ENCODE measurements at regions not wholly inside any gene's neighbourhood (a gene's known extent, or its start where the extent isn't known, plus 50 kb on each side); places are given as distances from the start of the nearest gene placed in this dataset.
"Not testable (repeated sequence)": the region's sequence is repeated elsewhere in the genome, so short reads cannot be mapped to it uniquely, and the experiment has no call there.

DNA sequence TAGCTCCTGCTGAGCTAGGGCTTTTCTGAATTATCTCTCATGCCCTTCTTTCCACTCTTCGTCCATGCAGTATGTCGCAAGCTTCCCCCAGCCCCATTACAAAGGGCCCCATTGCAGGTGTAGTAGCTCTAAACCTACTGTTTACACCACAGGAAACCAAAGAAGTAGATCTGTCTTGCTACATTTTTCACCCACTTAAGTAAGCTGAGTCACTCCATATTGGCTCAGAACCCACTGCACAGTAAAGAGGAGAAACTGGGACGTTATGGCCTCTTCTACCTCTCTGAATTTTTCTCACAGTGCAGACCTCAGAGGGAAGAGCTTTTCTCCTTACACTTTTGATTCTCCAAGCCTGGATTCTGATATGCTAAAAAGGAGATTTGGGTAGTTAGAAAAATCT lies 200.2 kb downstream of the SMARCA1 start:
- Mint-ChIP-seq H3K4me1 (no peaks in the 10 kb centered on the region), H3K36me3 (ENCODE audit: low read depth) (no peaks in the 10 kb centered on the region), H3K27ac (no peak overlapping the region), H3K9me3 (peaks cover 2% of the 10 kb centered on the region), H3K27me3 (ENCODE audit: low read depth) (no peaks in the 10 kb centered on the region), H3K4me3 (no peak overlapping the region)
- TF ChIP-seq, protein P1, sequence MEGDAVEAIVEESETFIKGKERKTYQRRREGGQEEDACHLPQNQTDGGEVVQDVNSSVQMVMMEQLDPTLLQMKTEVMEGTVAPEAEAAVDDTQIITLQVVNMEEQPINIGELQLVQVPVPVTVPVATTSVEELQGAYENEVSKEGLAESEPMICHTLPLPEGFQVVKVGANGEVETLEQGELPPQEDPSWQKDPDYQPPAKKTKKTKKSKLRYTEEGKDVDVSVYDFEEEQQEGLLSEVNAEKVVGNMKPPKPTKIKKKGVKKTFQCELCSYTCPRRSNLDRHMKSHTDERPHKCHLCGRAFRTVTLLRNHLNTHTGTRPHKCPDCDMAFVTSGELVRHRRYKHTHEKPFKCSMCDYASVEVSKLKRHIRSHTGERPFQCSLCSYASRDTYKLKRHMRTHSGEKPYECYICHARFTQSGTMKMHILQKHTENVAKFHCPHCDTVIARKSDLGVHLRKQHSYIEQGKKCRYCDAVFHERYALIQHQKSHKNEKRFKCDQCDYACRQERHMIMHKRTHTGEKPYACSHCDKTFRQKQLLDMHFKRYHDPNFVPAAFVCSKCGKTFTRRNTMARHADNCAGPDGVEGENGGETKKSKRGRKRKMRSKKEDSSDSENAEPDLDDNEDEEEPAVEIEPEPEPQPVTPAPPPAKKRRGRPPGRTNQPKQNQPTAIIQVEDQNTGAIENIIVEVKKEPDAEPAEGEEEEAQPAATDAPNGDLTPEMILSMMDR (IDR thresholded peaks at IDR 0.05; ENCODE audit: unreplicated experiment in 3 of 3): no peak

DNA sequence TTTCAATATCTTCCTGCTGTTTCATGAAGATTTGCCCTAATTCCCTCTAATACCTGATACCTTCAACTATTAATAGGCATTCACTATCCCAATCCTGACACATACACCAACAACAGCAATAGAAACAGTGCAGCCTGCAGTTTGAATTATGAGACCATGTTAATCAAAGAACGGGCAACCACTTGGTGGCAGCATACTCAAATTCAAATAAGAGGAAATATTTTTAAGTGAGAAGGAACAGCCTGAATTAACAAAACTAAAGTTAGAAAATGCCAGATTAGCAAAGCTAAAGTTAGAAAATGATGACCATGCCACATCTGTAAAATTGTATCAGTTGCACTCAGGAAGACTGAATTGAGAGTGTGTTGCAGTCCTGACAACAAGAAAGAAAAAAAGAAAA lies 204.9 kb downstream of the SMARCA1 start:
- no peaks in the 10 kb centered on the region for H3K4me1 Mint-ChIP-seq
- no peaks in the 10 kb centered on the region for H3K9me3 Mint-ChIP-seq
- TF ChIP-seq, protein P1 (IDR thresholded peaks at IDR 0.05; ENCODE audit: unreplicated experiment in 3 of 3): peak in 1 of 3 experiments; percentile 37
- H3K36me3 Mint-ChIP-seq (ENCODE audit: low read depth): peaks cover 8% of the 10 kb centered on the region
- no peaks in the 10 kb centered on the region for H3K27me3 Mint-ChIP-seq (ENCODE audit: low read depth)
- H3K4me3 Mint-ChIP-seq: no peak overlapping the region
- H3K27ac Mint-ChIP-seq: no peak overlapping the region

DNA sequence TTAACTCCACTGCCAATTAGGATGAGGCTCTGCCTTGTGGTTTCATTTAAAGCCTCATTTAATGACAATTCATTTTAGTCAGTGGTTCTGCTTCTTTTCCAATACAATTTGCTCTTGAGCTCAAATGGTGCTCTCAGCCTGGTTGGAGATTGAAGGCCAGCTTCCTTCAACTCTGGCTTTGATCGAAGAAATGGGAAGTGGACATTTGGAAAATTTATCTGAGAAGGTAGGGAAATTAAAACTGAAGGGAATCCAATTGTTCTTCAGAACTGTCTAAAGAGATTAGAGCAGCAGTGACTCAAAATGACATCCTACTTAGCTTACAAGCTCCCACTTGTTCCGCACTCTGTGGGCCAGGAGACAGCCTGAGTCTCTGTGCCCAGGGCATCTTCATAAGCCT lies 206.8 kb downstream of the SMARCA1 start:
- Mint-ChIP-seq H3K27me3 (ENCODE audit: low read depth) (no peaks in the 10 kb centered on the region), H3K4me1 (no peaks in the 10 kb centered on the region), H3K4me3 (no peak overlapping the region), H3K9me3 (no peaks in the 10 kb centered on the region), H3K36me3 (ENCODE audit: low read depth) (peaks cover 8% of the 10 kb centered on the region), H3K27ac (no peak overlapping the region)
- TF ChIP-seq, protein P1 (IDR thresholded peaks at IDR 0.05; ENCODE audit: unreplicated experiment in 3 of 3): no peak

DNA sequence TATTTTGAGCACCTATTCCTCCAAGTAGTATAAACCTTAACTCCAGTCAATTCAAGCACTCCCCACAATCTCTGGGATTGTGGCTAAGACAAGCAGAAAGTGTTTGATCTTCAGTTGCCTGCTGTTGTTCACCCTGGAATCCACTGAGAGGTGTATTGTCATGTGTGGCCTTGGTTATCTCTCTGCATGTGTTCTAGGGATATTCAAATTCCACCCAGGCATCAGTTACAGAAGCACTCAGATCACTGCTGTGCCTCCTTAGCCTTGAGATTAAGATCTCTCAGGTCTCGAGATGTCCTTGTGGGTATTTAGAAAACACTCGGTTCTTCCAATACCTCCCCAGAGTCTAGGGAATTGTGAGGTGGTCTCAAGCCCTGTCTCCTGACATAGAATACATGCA lies 213.3 kb downstream of the SMARCA1 start:
- Mint-ChIP-seq H3K36me3 (ENCODE audit: low read depth) (peaks cover 15% of the 10 kb centered on the region), H3K27me3 (ENCODE audit: low read depth) (peaks cover 3% of the 10 kb centered on the region), H3K4me3 (no peak overlapping the region), H3K4me1 (no peaks in the 10 kb centered on the region), H3K27ac (no peak overlapping the region), H3K9me3 (peaks cover 7% of the 10 kb centered on the region)
- TF ChIP-seq, protein P1 (IDR thresholded peaks at IDR 0.05; ENCODE audit: unreplicated experiment in 3 of 3): no peak

DNA sequence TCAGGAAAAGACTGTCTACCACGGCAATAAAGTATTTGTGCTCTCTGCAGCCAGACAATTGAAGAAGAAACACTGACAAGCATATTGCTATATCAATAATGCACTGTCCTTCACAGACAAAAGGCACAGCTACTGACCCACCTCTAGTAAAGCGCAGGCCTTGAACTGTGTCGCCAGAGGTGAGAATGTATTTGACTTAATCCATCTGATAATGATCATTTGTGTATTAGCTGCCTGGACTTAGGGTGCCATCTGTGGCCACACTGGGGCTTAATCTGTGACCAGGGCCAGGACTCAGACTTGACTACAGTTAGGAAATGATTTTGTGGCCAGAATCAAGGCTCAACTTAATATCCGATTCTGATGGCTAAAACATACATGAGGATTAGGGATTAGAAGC lies 260.4 kb downstream of the SMARCA1 start:
- Mint-ChIP-seq H3K36me3 (ENCODE audit: low read depth) (no peaks in the 10 kb centered on the region), H3K9me3 (peaks cover 12% of the 10 kb centered on the region), H3K27ac (no peak overlapping the region), H3K27me3 (ENCODE audit: low read depth) (no peaks in the 10 kb centered on the region), H3K4me3 (no peak overlapping the region), H3K4me1 (peaks cover 8% of the 10 kb centered on the region)
- TF ChIP-seq, protein P1 (IDR thresholded peaks at IDR 0.05; ENCODE audit: unreplicated experiment in 3 of 3): no peak

DNA sequence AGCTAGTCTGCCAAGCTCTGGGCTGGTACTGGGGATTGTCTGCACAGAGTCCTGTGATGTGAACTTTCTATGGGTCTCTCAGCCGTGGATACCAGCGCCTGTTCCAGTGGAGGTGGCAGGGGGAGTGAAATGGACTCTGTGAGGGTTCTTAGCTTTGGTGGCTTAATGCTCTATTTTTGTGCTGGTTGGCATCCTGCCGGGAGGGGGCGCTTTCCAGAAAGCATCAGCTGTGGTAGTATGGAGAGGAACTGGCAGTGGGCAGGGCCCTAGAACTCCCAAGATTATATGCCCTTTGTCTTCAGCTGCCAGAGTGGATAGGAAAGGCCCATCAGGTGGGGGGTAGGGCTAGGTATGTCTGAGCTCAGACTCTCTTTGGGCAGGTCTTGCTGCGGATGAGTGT lies 267.8 kb downstream of the SMARCA1 start:
- not testable (repeated sequence) for H3K36me3 Mint-ChIP-seq (ENCODE audit: low read depth); H3K27me3 Mint-ChIP-seq (ENCODE audit: low read depth); H3K4me3 Mint-ChIP-seq; H3K4me1 Mint-ChIP-seq; H3K27ac Mint-ChIP-seq
- peaks cover 17% of the 10 kb centered on the region for H3K9me3 Mint-ChIP-seq

Measured in nephron (organoid).